ENCODE measurements at regions not wholly inside any gene's neighbourhood (a gene's known extent, or its start where the extent isn't known, plus 50 kb on each side); places are given as distances from the start of the nearest gene placed in this dataset.

DNA sequence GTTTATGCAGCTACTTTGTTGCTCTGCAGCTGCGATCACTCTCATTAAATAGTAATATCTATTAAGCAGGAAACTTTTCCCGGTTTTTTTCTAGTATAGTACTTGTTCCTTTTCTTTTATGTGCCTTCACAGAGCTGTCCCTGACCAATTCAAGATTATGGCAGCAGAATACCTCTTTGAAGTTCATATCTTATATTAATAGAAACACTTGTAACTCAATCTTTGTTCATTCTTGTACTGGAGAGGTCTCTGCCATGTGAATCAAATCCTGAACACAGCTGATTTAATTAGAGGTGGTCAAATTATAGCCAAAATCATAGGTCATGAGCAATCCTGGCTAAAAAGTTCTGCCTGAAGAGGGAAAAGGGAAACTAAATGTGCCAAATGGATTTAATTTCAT is 399.0 kb upstream of the ARHGEF26 start:
- no peak overlapping the region for H3K27ac Mint-ChIP-seq
- no peaks in the 10 kb centered on the region for H3K4me1 Mint-ChIP-seq
- peaks cover 0 to 3% of the 10 kb centered on the region in 2 donors for H3K27me3 Mint-ChIP-seq
- DNase-seq = no peak
- no peak overlapping the region for H3K4me3 Mint-ChIP-seq
- no peak for ATAC-seq (replicated peaks)
- H3K36me3 Mint-ChIP-seq = no peaks in the 10 kb centered on the region
- no peaks in the 10 kb centered on the region for H3K9me3 Mint-ChIP-seq

DNA sequence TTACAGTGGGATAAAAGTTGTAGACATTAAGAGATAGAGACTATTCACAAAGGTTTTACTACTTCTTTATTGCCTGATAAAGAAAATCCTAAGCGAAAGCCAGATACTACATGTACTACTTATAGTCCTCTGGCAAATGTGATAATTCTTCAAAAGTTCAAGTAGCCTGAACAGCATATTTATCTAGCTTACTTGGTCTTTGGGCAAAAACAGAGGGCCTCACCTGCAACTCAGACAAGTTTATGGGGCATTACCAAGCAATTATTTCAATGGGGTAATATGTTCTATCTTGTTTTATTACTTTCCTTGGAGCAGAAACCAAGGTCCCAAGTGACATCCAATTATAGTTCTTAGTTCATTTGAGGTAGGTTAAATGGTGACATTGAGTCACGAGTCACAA is 390.1 kb upstream of the ARHGEF26 start:
- H3K9me3 Mint-ChIP-seq = peaks cover 9 to 10% of the 10 kb centered on the region in 2 donors
- H3K4me3 Mint-ChIP-seq = no peak overlapping the region
- H3K27ac Mint-ChIP-seq = no peak overlapping the region
- no peaks in the 10 kb centered on the region for H3K27me3 Mint-ChIP-seq
- H3K4me1 Mint-ChIP-seq = no peaks in the 10 kb centered on the region
- ATAC-seq (replicated peaks) (no peak), DNase-seq (no peak)
- H3K36me3 Mint-ChIP-seq = no peaks in the 10 kb centered on the region

- H3K4me1 Mint-ChIP-seq = no peaks in the 10 kb centered on the region
- ATAC-seq (replicated peaks) = no peak
- H3K4me3 Mint-ChIP-seq = no peak overlapping the region
- peaks cover 4 to 5% of the 10 kb centered on the region in 2 donors for H3K27me3 Mint-ChIP-seq
- no peaks in the 10 kb centered on the region for H3K36me3 Mint-ChIP-seq
- DNase-seq = no peak
- no peak overlapping the region for H3K27ac Mint-ChIP-seq
- H3K9me3 Mint-ChIP-seq = peaks cover 12 to 14% of the 10 kb centered on the region in 2 donors
Measured at GRCh38 chr3:153734777-153735551, 386.2 kb upstream of the ARHGEF26 start.

DNA sequence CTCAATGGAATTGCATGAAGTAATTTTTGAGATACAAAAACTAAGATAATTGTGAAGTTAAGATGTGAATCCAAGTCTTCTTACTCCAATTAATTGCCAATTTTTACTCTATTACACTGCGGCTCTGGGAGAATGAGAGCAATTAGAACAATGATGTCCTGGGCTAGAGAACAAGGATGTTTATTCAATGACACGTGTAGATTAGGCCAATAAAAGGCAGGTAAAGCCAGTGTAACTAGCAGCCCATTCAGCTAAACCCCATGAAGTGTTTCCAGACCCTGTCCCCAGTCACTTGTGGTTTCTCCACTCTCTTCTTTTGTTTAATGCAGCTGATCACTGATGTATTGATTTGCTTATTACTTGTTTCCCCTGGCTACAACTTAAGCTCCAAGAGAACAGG is 381.1 kb upstream of the ARHGEF26 start:
- peaks cover 5 to 7% of the 10 kb centered on the region in 2 donors for H3K27me3 Mint-ChIP-seq
- no peak overlapping the region for H3K4me3 Mint-ChIP-seq
- H3K36me3 Mint-ChIP-seq = no peaks in the 10 kb centered on the region
- peaks cover 3 to 4% of the 10 kb centered on the region in 2 donors for H3K9me3 Mint-ChIP-seq
- H3K27ac Mint-ChIP-seq = no peak overlapping the region
- no peak for DNase-seq
- H3K4me1 Mint-ChIP-seq = no peaks in the 10 kb centered on the region
- ATAC-seq (replicated peaks) = no peak

- Mint-ChIP-seq H3K27ac (no peak overlapping the region), H3K36me3 (no peaks in the 10 kb centered on the region), H3K4me1 (no peaks in the 10 kb centered on the region), H3K27me3 (peaks cover 0 to 4% of the 10 kb centered on the region in 2 donors), H3K9me3 (no peaks in the 10 kb centered on the region), H3K4me3 (no peak overlapping the region)
- DNase-seq (no peak), ATAC-seq (replicated peaks) (no peak)
Measured at GRCh38 chr3:153744889-153745288, 376.3 kb upstream of the ARHGEF26 start.

DNA sequence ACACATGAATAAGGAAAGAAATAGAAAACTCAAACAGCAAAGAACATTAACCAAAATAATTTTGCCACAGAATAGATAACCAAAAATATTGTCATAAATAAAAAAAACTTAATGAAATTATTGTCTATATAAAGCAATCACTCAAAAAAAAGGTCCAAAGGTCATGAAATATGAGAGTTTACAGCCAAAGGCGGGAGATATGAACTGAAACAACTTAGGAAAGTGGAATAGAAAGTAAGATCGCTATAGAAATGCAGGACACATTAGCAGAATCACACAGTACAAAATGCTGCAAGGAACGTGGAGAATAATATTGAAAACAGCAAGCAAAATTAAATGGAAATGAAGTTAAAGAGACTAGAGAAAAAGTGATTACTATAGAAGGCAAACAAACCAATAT is 375.0 kb upstream of the ARHGEF26 start:
- no peak for ATAC-seq (replicated peaks)
- DNase-seq = no peak
- no peak overlapping the region for H3K27ac Mint-ChIP-seq
- no peaks in the 10 kb centered on the region for H3K36me3 Mint-ChIP-seq
- H3K27me3 Mint-ChIP-seq = no peaks in the 10 kb centered on the region
- H3K4me1 Mint-ChIP-seq = no peaks in the 10 kb centered on the region
- H3K4me3 Mint-ChIP-seq = no peak overlapping the region
- no peaks in the 10 kb centered on the region for H3K9me3 Mint-ChIP-seq

- DNase-seq (no peak), ATAC-seq (replicated peaks) (no peak)
- peaks cover 0 to 3% of the 10 kb centered on the region in 2 donors for H3K9me3 Mint-ChIP-seq
- H3K27me3 Mint-ChIP-seq = no peaks in the 10 kb centered on the region
- H3K4me1 Mint-ChIP-seq = no peaks in the 10 kb centered on the region
- no peak overlapping the region for H3K27ac Mint-ChIP-seq
- no peaks in the 10 kb centered on the region for H3K36me3 Mint-ChIP-seq
- no peak overlapping the region for H3K4me3 Mint-ChIP-seq
Measured at GRCh38 chr3:153749070-153749610, 372.1 kb upstream of the ARHGEF26 start.

- no peak for DNase-seq
- Mint-ChIP-seq H3K27me3 (peaks cover 0 to 5% of the 10 kb centered on the region in 2 donors), H3K4me1 (no peaks in the 10 kb centered on the region), H3K36me3 (no peaks in the 10 kb centered on the region), H3K27ac (no peak overlapping the region), H3K9me3 (peaks cover 0 to 5% of the 10 kb centered on the region in 2 donors), H3K4me3 (no peak overlapping the region)
- no peak for ATAC-seq (replicated peaks)
Measured at GRCh38 chr3:153752405-153753027, 368.7 kb upstream of the ARHGEF26 start.

DNA sequence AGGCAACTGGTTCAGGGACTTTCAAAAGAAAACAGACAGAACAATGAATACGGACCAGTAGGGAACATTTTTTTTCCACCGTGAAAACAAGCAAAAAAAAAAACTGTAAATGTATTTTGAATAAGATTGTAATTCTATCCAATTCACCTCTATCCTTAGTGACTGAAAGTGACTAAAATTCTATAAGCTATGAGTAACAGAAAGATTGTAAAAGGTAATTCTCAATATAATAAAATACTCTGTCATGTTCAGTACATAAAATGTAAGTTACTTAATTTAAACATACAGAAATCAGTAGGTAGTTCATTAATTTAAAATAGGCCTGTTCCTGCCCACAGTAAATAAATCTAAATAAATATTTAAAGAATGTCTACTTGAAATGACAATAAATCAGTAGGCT is 368.2 kb upstream of the ARHGEF26 start:
- DNase-seq (no peak), ATAC-seq (replicated peaks) (no peak)
- no peak overlapping the region for H3K4me3 Mint-ChIP-seq
- no peak overlapping the region for H3K27ac Mint-ChIP-seq
- no peaks in the 10 kb centered on the region for H3K36me3 Mint-ChIP-seq
- peaks cover 0 to 5% of the 10 kb centered on the region in 2 donors for H3K27me3 Mint-ChIP-seq
- H3K9me3 Mint-ChIP-seq = peaks cover 0 to 5% of the 10 kb centered on the region in 2 donors
- H3K4me1 Mint-ChIP-seq = no peaks in the 10 kb centered on the region

DNA sequence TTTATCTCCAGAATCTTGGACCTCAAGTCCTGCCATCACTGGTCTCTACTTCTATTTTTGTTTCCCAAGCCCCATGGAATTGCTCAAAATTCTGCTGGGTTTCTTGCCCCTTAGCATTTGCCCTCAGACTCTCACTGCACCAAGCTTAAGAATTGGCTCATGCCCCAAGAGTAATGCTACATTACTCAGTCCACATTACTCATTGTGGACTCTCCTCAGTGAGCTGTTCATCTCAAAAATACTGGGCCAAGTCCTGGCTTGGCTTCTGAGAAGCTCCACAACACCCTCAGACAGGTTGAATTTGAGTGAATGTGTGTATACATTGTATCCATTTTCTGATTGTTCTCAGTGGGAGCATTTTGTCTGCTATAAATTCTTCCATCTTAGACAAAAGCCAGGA is 364.4 kb upstream of the ARHGEF26 start:
- ATAC-seq (replicated peaks) (no peak), DNase-seq (no peak)
- Mint-ChIP-seq H3K9me3 (peaks cover 0 to 5% of the 10 kb centered on the region in 2 donors), H3K4me1 (no peaks in the 10 kb centered on the region), H3K4me3 (no peak overlapping the region), H3K27ac (no peak overlapping the region), H3K27me3 (peaks cover 0 to 5% of the 10 kb centered on the region in 2 donors), H3K36me3 (no peaks in the 10 kb centered on the region)

GRCh38 chr3:153757839-153758238 is 363.4 kb upstream of the ARHGEF26 start:
- Mint-ChIP-seq H3K27me3 (peaks cover 0 to 5% of the 10 kb centered on the region in 2 donors), H3K9me3 (peaks cover 0 to 5% of the 10 kb centered on the region in 2 donors), H3K27ac (no peak overlapping the region), H3K4me3 (no peak overlapping the region), H3K36me3 (no peaks in the 10 kb centered on the region), H3K4me1 (no peaks in the 10 kb centered on the region)
- ATAC-seq (replicated peaks) (no peak), DNase-seq (no peak)

DNA sequence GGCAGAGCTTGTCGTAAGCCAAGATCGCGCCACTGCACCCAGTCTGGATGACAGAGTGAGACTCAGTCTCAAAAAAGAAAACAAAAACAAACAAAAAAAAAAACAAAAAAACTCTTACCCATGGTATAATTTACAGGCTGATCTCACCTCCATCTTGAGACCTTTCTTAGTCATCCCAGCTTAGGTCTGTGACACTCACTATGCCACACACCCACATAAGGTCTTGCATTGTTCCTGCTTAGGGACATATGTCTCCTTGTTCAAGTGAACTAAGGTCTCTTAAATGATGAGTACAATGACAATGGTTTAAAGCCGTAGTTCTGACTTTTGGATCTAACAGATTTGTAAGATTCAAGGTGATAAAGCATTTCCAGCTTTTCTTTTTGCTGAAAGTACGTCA is 360.2 kb upstream of the ARHGEF26 start:
- Mint-ChIP-seq H3K27me3 (peaks cover 0 to 9% of the 10 kb centered on the region in 2 donors), H3K36me3 (no peaks in the 10 kb centered on the region), H3K9me3 (no peaks in the 10 kb centered on the region), H3K4me3 (no peak overlapping the region), H3K4me1 (no peaks in the 10 kb centered on the region), H3K27ac (no peak overlapping the region)
- ATAC-seq (replicated peaks) (no peak), DNase-seq (no peak)

DNA sequence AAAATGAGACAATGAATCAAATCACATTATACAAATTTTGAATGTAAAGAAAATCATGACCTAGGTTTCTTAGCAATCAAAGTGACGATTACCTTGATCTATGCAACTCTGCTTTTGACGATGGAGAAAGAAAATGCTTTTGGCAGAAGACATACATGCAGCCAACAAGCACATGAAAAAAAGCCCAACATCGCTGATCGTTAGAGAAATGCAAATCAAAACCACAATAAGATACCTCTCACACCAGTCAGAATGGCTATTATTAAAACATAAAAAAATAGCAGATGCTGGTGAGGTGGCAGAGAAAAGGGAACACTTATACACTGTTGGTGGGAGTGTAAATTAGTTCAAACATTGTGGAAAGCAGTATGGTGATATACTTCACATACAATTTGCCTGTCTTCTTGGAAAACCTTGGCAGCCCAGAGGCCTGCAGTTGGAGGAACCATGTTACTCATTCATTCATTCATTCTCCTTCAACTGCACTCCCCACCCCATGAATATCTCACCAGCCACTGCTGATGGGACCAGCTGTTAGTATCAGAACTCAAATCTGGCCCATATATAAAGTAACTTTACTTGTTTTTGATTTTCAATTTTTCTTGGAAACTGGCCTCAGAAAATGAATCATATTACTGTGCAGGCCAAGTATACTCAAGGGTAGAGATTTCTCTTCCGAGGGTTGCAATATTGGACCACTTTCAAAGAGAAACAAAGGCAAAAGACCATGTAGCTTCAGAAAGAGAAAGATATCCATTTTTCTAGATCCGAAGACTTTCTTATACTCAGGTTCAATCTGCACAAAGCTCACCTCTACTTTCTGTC is 358.6 kb upstream of the ARHGEF26 start:
- ATAC-seq (replicated peaks) (no peak), DNase-seq (no peak)
- no peaks in the 10 kb centered on the region for H3K36me3 Mint-ChIP-seq
- peaks cover 0 to 4% of the 10 kb centered on the region in 2 donors for H3K27me3 Mint-ChIP-seq
- no peaks in the 10 kb centered on the region for H3K9me3 Mint-ChIP-seq
- no peaks in the 10 kb centered on the region for H3K4me1 Mint-ChIP-seq
- no peak overlapping the region for H3K4me3 Mint-ChIP-seq
- no peak overlapping the region for H3K27ac Mint-ChIP-seq

Measured in stimulated activated naive B cell treated with anti-CD40 and anti-IgM and Interleukin-4, amounts not matched to agents 10 μg/mL and 1 μg/mL and 100 μg/mL, for 72 hours (primary cell).